AG10803 (cell line): ENCODE measurements at regions not wholly inside any gene's neighbourhood (a gene's known extent, or its start where the extent isn't known, plus 50 kb on each side); places are given as distances from the start of the nearest gene placed in this dataset.

ENCODE experiments used
- DNase-seq: peaks from one replicate; pipeline ENCODE4 v3.0.0; 2010; ENCODE audit warnings: low read depth
- H3K4me3 ChIP-seq: 2 replicates; pipeline ENCODE4 v1.5.1; 2011; ENCODE audit warnings: mild to moderate bottlenecking, low read length, control low read depth
- TF ChIP-seq, protein P1 (sequence below): conservative IDR thresholded peaks from 2 replicates; pipeline ENCODE4 v1.5.1; 2011; ENCODE audit warnings: mild to moderate bottlenecking, low read length, control low read depth, inconsistent platforms

GRCh38 chr2:215603440-215603839 is 167.6 kb upstream of the FN1 start:
- TF ChIP-seq, protein P1, sequence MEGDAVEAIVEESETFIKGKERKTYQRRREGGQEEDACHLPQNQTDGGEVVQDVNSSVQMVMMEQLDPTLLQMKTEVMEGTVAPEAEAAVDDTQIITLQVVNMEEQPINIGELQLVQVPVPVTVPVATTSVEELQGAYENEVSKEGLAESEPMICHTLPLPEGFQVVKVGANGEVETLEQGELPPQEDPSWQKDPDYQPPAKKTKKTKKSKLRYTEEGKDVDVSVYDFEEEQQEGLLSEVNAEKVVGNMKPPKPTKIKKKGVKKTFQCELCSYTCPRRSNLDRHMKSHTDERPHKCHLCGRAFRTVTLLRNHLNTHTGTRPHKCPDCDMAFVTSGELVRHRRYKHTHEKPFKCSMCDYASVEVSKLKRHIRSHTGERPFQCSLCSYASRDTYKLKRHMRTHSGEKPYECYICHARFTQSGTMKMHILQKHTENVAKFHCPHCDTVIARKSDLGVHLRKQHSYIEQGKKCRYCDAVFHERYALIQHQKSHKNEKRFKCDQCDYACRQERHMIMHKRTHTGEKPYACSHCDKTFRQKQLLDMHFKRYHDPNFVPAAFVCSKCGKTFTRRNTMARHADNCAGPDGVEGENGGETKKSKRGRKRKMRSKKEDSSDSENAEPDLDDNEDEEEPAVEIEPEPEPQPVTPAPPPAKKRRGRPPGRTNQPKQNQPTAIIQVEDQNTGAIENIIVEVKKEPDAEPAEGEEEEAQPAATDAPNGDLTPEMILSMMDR, result no peak
- no peak for DNase-seq
- H3K4me3 ChIP-seq, result no peak overlapping the region

DNA sequence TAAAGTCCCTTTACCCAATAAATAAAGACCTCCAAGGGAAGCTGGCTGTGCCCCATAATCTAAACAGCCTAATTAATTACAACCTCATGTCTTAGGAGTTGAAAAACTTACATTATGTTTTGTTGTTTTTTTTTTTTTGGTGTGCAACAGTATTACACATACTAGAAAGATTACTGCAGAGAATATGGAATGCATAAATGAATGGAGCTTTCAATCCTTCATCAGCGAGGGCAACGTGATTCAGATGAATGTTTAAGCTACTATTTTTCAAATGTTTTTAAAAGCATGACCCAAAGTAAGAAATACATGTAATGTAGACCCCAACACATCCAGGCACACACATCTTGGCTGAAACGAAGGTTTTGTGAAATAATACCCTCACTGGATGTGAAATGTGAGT is 167.1 kb upstream of the FN1 start:
- DNase-seq, result no peak
- TF ChIP-seq, protein P1, result no peak

GRCh38 chr2:215601990-215602721 is 166.3 kb upstream of the FN1 start:
- H3K4me3 ChIP-seq, result no peak overlapping the region
- peak; percentile 85 for DNase-seq
- TF ChIP-seq, protein P1, result no peak

More for the DNA sequence above, 167.1 kb upstream of the FN1 start:
- H3K4me3 ChIP-seq, result no peak overlapping the region

GRCh38 chr2:215601526-215601925 is 165.7 kb upstream of the FN1 start:
- DNase-seq, result no peak
- no peak overlapping the region for H3K4me3 ChIP-seq
- TF ChIP-seq, protein P1, result no peak

- DNase-seq, result peak; percentile 85
- TF ChIP-seq, protein P1, result no peak
- no peak overlapping the region for H3K4me3 ChIP-seq
Observed at GRCh38 chr2:215598376-215598975, 162.6 kb upstream of the FN1 start.

GRCh38 chr2:215597577-215597976 is 161.7 kb upstream of the FN1 start:
- DNase-seq, result no peak
- TF ChIP-seq, protein P1, result no peak
- no peak overlapping the region for H3K4me3 ChIP-seq

DNA sequence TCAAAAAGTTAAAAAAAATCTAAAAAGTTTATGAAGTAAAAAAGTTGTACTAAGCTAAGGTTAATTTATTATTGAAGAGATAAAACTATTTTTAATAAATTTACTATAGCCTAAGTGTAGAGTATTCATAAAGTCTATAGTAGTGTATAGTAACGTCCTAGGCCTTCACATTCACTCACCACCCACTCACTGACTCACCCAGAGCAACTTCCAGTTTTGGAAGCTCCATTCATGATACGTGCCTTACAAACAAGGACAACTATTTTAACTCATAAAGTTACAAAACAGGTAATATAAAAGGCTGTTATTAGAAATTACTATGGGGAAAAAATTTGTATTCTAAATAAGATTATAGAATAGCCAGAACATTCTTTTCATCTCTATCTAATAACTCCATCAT is 158.9 kb upstream of the FN1 start:
- DNase-seq, result no peak
- H3K4me3 ChIP-seq, result no peak overlapping the region
- TF ChIP-seq, protein P1, result no peak
